Choroid plexus epithelial cell (primary cell): ENCODE measurements at regions not wholly inside any gene's neighbourhood (a gene's known extent, or its start where the extent isn't known, plus 50 kb on each side); places are given as distances from the start of the nearest gene placed in this dataset.
A peak's percentile ranks its signal among the peaks of the same experiment; 100 is the strongest.

Experiments used
- DNase-seq: peaks from one replicate; pipeline ENCODE4 v3.0.0-alpha.2; 2010; ENCODE audit warnings: low read depth
- H3K4me3 ChIP-seq: 2 replicates; pipeline ENCODE4 v1.5.1; 2011; ENCODE audit warnings: low read depth, mild to moderate bottlenecking, control low read depth, low read length, moderate library complexity
- CTCF ChIP-seq: conservative IDR thresholded peaks from 2 replicates; pipeline ENCODE4 v1.5.1; 2011; ENCODE audit warnings: low read depth, mild to moderate bottlenecking, control low read depth, inconsistent platforms, low read length, moderate library complexity

GRCh38 chr1:67571901-67572593 is 113.0 kb upstream of the GADD45A start:
- DNase-seq: no peak
- no peak for TF ChIP-seq CTCF
- H3K4me3 ChIP-seq: no peak overlapping the region

- no peak overlapping the region for H3K4me3 ChIP-seq
- no peak for TF ChIP-seq CTCF
Measured at GRCh38 chr1:67572594-67573221, 112.3 kb upstream of the GADD45A start.

GRCh38 chr1:67573311-67573872 is 111.6 kb upstream of the GADD45A start:
- DNase-seq: peak; percentile 66
- TF ChIP-seq CTCF: no peak
- H3K4me3 ChIP-seq: no peak overlapping the region

More at GRCh38 chr1:67572594-67573221, 112.3 kb upstream of the GADD45A start:
- no peak for DNase-seq

- no peak for DNase-seq
- TF ChIP-seq CTCF: no peak
- H3K4me3 ChIP-seq: no peak overlapping the region
Measured at GRCh38 chr1:67574221-67574620, 110.8 kb upstream of the GADD45A start.

- no peak overlapping the region for H3K4me3 ChIP-seq
- no peak for TF ChIP-seq CTCF
- peak; percentile 90 for DNase-seq
Measured at GRCh38 chr1:67575861-67576260, 109.1 kb upstream of the GADD45A start.

- no peak for TF ChIP-seq CTCF
- DNase-seq: no peak
Measured at GRCh38 chr1:67576474-67576873, 108.5 kb upstream of the GADD45A start.

More at GRCh38 chr1:67576474-67576873, 108.5 kb upstream of the GADD45A start:
- no peak overlapping the region for H3K4me3 ChIP-seq
